HL-60 (cell line): ENCODE measurements at regions not wholly inside any gene's neighbourhood (a gene's known extent, or its start where the extent isn't known, plus 50 kb on each side); places are given as distances from the start of the nearest gene placed in this dataset.

Experiments used
- DNase-seq, 2 experiments: peaks; one replicate each; pipeline ENCODE4 v3.0.0-alpha.2; 2010 to 2020; ENCODE audit warnings: low read depth in 1 of 2, low spot score in 1 of 2
- H3K27ac ChIP-seq: fragments of 250-450 bp; sonication (Bioruptor Pico); replicated peaks from 2 replicates; pipeline ENCODE4 v1.5.1; 2020; ENCODE audit warnings: mild to moderate bottlenecking, moderate library complexity
- H3K27me3 ChIP-seq: fragments of 250-450 bp; sonication (Bioruptor Pico); 2 replicates; pipeline ENCODE4 v1.5.1; 2021; ENCODE audit warnings: mild to moderate bottlenecking, moderate library complexity; ENCODE audit not compliant: insufficient read depth, poor library complexity, severe bottlenecking
- H3K4me3 ChIP-seq: replicated peaks from 2 replicates; pipeline ENCODE4 v1.5.1; 2011; ENCODE audit warnings: mild to moderate bottlenecking, control low read depth, low read length; ENCODE audit not compliant: insufficient read depth
- CTCF ChIP-seq: IDR thresholded peaks from one replicate; pipeline ENCODE4 v1.5.1; 2011; ENCODE audit warnings: low read length, control low read depth, inconsistent platforms; ENCODE audit not compliant: insufficient read depth
- GABPA ChIP-seq: IDR thresholded peaks from 2 replicates; pipeline ENCODE4 v1.6.1; 2012; ENCODE audit warnings: low read depth
- POLR2AphosphoS5 ChIP-seq: IDR thresholded peaks from 2 replicates; pipeline ENCODE4 v1.6.1; 2012; ENCODE audit warnings: low read depth
- REST ChIP-seq: IDR thresholded peaks from 2 replicates; pipeline ENCODE4 v1.6.1; 2012; ENCODE audit warnings: low read depth; ENCODE audit not compliant: insufficient replicate concordance
- SPI1 ChIP-seq: IDR thresholded peaks from 2 replicates; pipeline ENCODE4 v1.6.1; 2012; ENCODE audit warnings: low read depth, mild to moderate bottlenecking, borderline replicate concordance

- H3K27ac ChIP-seq: no peak overlapping the region
- DNase-seq: no peak
Observed at GRCh38 chr10:44046605-44047004, 338.3 kb downstream of the CXCL12 start.

GRCh38 chr10:44045020-44045419, 339.9 kb downstream of the CXCL12 start:
- no peak for DNase-seq
- H3K4me3 ChIP-seq: no peak overlapping the region
- peaks cover 8% of the 10 kb centered on the region for H3K27me3 ChIP-seq
- TF ChIP-seq SPI1 (no peak), GABPA (no peak)
- no peak overlapping the region for H3K27ac ChIP-seq

More at GRCh38 chr10:44046605-44047004, 338.3 kb downstream of the CXCL12 start:
- H3K27me3 ChIP-seq: peaks cover 8% of the 10 kb centered on the region
- no peak overlapping the region for H3K4me3 ChIP-seq
- no peak for TF ChIP-seq SPI1
- TF ChIP-seq CTCF: no peak
- TF ChIP-seq POLR2AphosphoS5: no peak
- no peak for TF ChIP-seq GABPA
- no peak for TF ChIP-seq REST

GRCh38 chr10:44044549-44044948, 340.3 kb downstream of the CXCL12 start:
- Histone ChIP-seq H3K4me3 (no peak overlapping the region), H3K27me3 (peaks cover 8% of the 10 kb centered on the region), H3K27ac (no peak overlapping the region)
- no peak for DNase-seq
- TF ChIP-seq SPI1: no peak
- no peak for TF ChIP-seq CTCF
- no peak for TF ChIP-seq REST
- no peak for TF ChIP-seq POLR2AphosphoS5

GRCh38 chr10:44043646-44044375, 341.1 kb downstream of the CXCL12 start:
- TF ChIP-seq POLR2AphosphoS5: no peak

More at GRCh38 chr10:44043646-44044375, 341.1 kb downstream of the CXCL12 start:
- H3K27ac ChIP-seq: no peak overlapping the region
- peaks cover 8% of the 10 kb centered on the region for H3K27me3 ChIP-seq
- DNase-seq: no peak
- H3K4me3 ChIP-seq: no peak overlapping the region
